Ovary (tissue), 7 donors: ENCODE measurements at regions not wholly inside any gene's neighbourhood (a gene's known extent, or its start where the extent isn't known, plus 50 kb on each side); places are given as distances from the start of the nearest gene placed in this dataset.

ENCODE experiments used
- DNase-seq, 5 donors: peaks; one replicate each; pipeline ENCODE4 v3.0.0-alpha.2; 2019 to 2020
- H3K27ac ChIP-seq, 2 donors: fragments of 200-600 bp; one replicate each; pipeline versions ENCODE4 v1.5.1 to v1.8.0; 2019 to 2022
- H3K27me3 ChIP-seq: fragments of 200-600 bp; one replicate; pipeline ENCODE4 v1.8.0; 2022
- H3K36me3 ChIP-seq: fragments of 200-600 bp; sonication (generic); one replicate; pipeline ENCODE4 v1.5.1; 2019
- H3K4me1 ChIP-seq: one replicate; pipeline ENCODE4 v1.8.1; 2013; ENCODE audit warnings: mild to moderate bottlenecking, moderate library complexity; ENCODE audit not compliant: insufficient read depth
- H3K4me3 ChIP-seq: fragments of 200-600 bp; sonication (generic); one replicate; pipeline ENCODE4 v1.5.1; 2017
- H3K9me3 ChIP-seq, 2 donors: fragments of 200-600 bp in 1 of 2; sonication (generic) in 1 of 2; one replicate each; pipeline versions ENCODE4 v1.5.1 to v1.8.1; 2013 to 2019; ENCODE audit warnings: mild to moderate bottlenecking in 1 of 2, moderate library complexity in 1 of 2
- CTCF ChIP-seq, 3 donors: fragments of 450-650 bp in 2 of 3; fragments of 200-600 bp in 1 of 3; IDR thresholded peaks; one replicate each; pipeline versions ENCODE4 v1.5.1 to v1.8.0; 2016 to 2022; ENCODE audit warnings: antibody characterized with exemption in 3 of 3, mild to moderate bottlenecking in 1 of 3
- EP300 ChIP-seq: sonication (generic); formaldehyde crosslinking; IDR thresholded peaks from one replicate; pipeline ENCODE4 v1.6.1; 2017; ENCODE audit warnings: antibody characterized with exemption
- POLR2A ChIP-seq: fragments of 450-650 bp; IDR thresholded peaks from one replicate; pipeline ENCODE4 v1.6.1; 2017; ENCODE audit warnings: antibody characterized with exemption, mild to moderate bottlenecking, moderate library complexity
- WGBS, 3 donors: extraction: QIAGEN DNeasy Blood & Tissue Kit in 1 of 3; methylation state at CpG; one replicate each; pipeline versions ENCODE4 v1.1.5 to v1.1.7; 2013 to 2017; 5-methylcytosine and 5-hydroxymethylcytosine counted together
- intact Hi-C, 4 donors: fragments of 100-400 bp; cut with DNase I; formaldehyde crosslinking; loops; one replicate each; pipeline versions ENCODE4 v1.11.0 to v1.15.1; 2022 to 2023
- donor health status: DM: no; HTN: no; CAD: no; lungs with moderate emphysema.
- donor health status: DM: no; HTN: no; CAD: no.
- donor health status: Bipolar disorder and iron deficiency.
- donor health status: DM: no; HTN: no; CAD: no.
- donor health status: DM: yes; HTN: yes; CAD: no.

- TF ChIP-seq CTCF (IDR thresholded peaks at IDR 0.05) (no peak), EP300 (no peak), POLR2A (no peak)
- Histone ChIP-seq H3K27me3 (no peaks in the 10 kb centered on the region), H3K36me3 (no peaks in the 10 kb centered on the region), H3K4me1 (peaks cover 2% of the 10 kb centered on the region), H3K27ac (no peak overlapping the region), H3K4me3 (no peak overlapping the region), H3K9me3 (no peaks in the 10 kb centered on the region)
- 61 to 62% (median 61%) methylated on average over 5 of the region's 5 CpGs for WGBS, 3 donors
- peak in 2 of 5 donors; percentile 14 to 18 for DNase-seq
- intact Hi-C loops: no loop called here
Observed at GRCh38 chr2:20507166-20507692, 60.4 kb downstream of the RHOB start.

DNA sequence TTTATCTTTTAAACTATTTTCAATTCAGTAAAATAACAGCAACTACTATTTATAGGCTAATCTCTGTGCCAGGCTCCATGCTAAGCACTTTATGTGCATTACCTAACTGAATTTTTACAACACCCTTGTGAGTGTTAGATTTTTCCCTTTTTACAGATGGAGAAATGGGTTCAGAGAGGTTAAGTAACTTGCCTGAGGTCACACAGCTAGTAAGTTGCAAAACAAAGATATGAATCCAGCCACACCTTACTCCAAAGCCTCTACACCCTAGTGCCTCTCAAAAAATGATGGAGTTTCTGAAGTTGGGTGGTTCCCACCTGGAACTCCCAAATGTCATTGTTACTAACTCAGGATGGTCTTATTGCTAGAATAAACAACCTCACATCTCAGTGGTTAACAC is 60.8 kb downstream of the RHOB start:
- H3K9me3 ChIP-seq: no peaks in the 10 kb centered on the region
- peaks cover 2% of the 10 kb centered on the region for H3K4me1 ChIP-seq
- H3K4me3 ChIP-seq: no peak overlapping the region
- no peak for DNase-seq
- no peak overlapping the region for H3K27ac ChIP-seq
- no peaks in the 10 kb centered on the region for H3K36me3 ChIP-seq
- H3K27me3 ChIP-seq: no peaks in the 10 kb centered on the region
- intact Hi-C loops: no loop called here
- no peak for TF ChIP-seq EP300
- TF ChIP-seq CTCF (IDR thresholded peaks at IDR 0.05): no peak
- no peak for TF ChIP-seq POLR2A

- peaks cover 2% of the 10 kb centered on the region for H3K4me1 ChIP-seq
- H3K4me3 ChIP-seq: no peak overlapping the region
- no peak for TF ChIP-seq EP300
- TF ChIP-seq CTCF (IDR thresholded peaks at IDR 0.05): no peak
- TF ChIP-seq POLR2A: no peak
- H3K27me3 ChIP-seq: no peaks in the 10 kb centered on the region
- intact Hi-C loops: no loop called here
- no peak overlapping the region for H3K27ac ChIP-seq
- H3K36me3 ChIP-seq: no peaks in the 10 kb centered on the region
- DNase-seq: peak in 2 of 5 donors; percentile 15 to 30
- 79 to 90% (median 89%) methylated on average over 6 of the region's 6 CpGs for WGBS, 3 donors
- H3K9me3 ChIP-seq: no peaks in the 10 kb centered on the region
Observed at GRCh38 chr2:20509301-20509769, 62.5 kb downstream of the RHOB start.

DNA sequence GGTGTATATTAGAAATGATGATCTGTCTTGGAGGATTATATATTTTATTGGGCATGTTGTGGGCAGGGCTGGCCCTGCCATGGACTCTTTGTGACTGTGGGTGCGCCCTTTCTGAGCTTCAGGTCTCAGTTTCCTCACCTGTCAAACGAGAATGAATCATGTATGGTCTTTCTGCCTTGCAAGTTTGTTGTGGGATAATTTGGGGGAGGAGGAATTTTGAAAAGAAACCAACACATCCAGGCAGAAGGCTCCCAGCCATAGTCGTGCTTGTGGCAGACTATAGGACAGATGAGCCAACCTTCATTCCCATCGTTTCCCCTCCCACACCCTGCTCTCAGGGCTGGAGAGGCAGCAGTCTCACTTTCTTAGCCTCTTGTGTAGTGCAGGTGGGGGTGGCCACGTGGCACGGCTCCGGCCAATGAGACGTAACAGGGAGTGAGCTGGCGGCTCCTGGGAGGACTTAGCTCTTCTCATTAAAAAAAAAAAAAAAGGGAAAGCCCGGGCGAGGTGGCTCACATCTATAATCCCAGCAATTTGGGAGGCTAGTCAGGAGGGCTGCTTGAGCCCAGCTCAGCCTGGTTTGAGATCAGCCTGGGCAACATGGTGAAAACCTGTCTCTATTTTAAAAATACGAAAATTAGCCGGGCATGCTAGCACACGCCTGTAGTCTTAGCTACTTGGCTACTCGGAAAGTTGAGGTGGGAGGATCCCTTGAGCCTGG is 63.1 kb downstream of the RHOB start:
- peak in 4 of 5 donors; percentile 40 to 64 (median 58) for DNase-seq
- TF ChIP-seq POLR2A (no peak), EP300 (no peak), CTCF (IDR thresholded peaks at IDR 0.05) (no peak)
- H3K27me3 ChIP-seq: no peaks in the 10 kb centered on the region
- H3K27ac ChIP-seq: no peak overlapping the region
- peaks cover 2% of the 10 kb centered on the region for H3K4me1 ChIP-seq
- H3K36me3 ChIP-seq: no peaks in the 10 kb centered on the region
- 46 to 53% (median 47%) methylated on average over 15 of the region's 15 CpGs for WGBS, 3 donors
- intact Hi-C loops: no loop called here
- no peak overlapping the region for H3K4me3 ChIP-seq
- H3K9me3 ChIP-seq: no peaks in the 10 kb centered on the region
